GM12892 (cell line): ENCODE measurements at regions not wholly inside any gene's neighbourhood (a gene's known extent, or its start where the extent isn't known, plus 50 kb on each side); places are given as distances from the start of the nearest gene placed in this dataset.

Experiments used
- POLR2AphosphoS5 ChIP-seq: IDR thresholded peaks from 2 replicates; pipeline ENCODE4 v1.6.1; 2011; ENCODE audit warnings: low read depth, low read length, control low read depth
- TAF1 ChIP-seq: IDR thresholded peaks from 2 replicates; pipeline ENCODE4 v1.6.1; 2011; ENCODE audit warnings: low read depth, mild to moderate bottlenecking, control low read depth, low read length, borderline replicate concordance

- TF ChIP-seq POLR2AphosphoS5: no peak
- TF ChIP-seq TAF1: no peak
These were observed 154.1 kb upstream of the AHR start for GRCh38 chr7:17144322-17144721.
